Gastroesophageal sphincter (tissue), 3 donors: ENCODE measurements at regions not wholly inside any gene's neighbourhood (a gene's known extent, or its start where the extent isn't known, plus 50 kb on each side); places are given as distances from the start of the nearest gene placed in this dataset.

Experiments used
- CTCF ChIP-seq, 4 experiments: fragments of 200-600 bp in 2 of 4; fragments of 450-650 bp in 2 of 4; sonication (generic) in 1 of 4; IDR thresholded peaks; one replicate each; pipeline ENCODE4 v1.5.1; 2017 to 2019; ENCODE audit warnings: antibody characterized with exemption in 4 of 4, mild to moderate bottlenecking in 2 of 4, moderate library complexity in 2 of 4
- EP300 ChIP-seq: sonication (generic); formaldehyde crosslinking; IDR thresholded peaks from one replicate; pipeline ENCODE4 v1.6.1; 2017; ENCODE audit warnings: antibody characterized with exemption, mild to moderate bottlenecking
- POLR2A ChIP-seq, 2 donors: fragments of 450-650 bp; IDR thresholded peaks; one replicate each; pipeline ENCODE4 v1.6.1; 2017; ENCODE audit warnings: antibody characterized with exemption in 2 of 2, mild to moderate bottlenecking in 2 of 2, moderate library complexity in 1 of 2
- POLR2AphosphoS5 ChIP-seq: sonication (generic); formaldehyde crosslinking; IDR thresholded peaks from one replicate; pipeline ENCODE4 v1.6.1; 2017; ENCODE audit warnings: antibody characterized with exemption

GRCh38 chr6:26152226-26153101, 65.2 kb downstream of the HFE start:
- no peak for TF ChIP-seq POLR2A (IDR thresholded peaks at IDR 0.05)
- no peak for TF ChIP-seq CTCF (IDR thresholded peaks at IDR 0.05)
- no peak for TF ChIP-seq EP300
- TF ChIP-seq POLR2AphosphoS5 = no peak
